Ecto neural progenitor cell (in vitro differentiated cells): ENCODE measurements at regions not wholly inside any gene's neighbourhood (a gene's known extent, or its start where the extent isn't known, plus 50 kb on each side); places are given as distances from the start of the nearest gene placed in this dataset.
"Not testable (repeated sequence)": the region's sequence is repeated elsewhere in the genome, so short reads cannot be mapped to it uniquely, and the experiment has no call there.

Experiments
- DNase-seq: peaks from one replicate; pipeline ENCODE4 v3.0.0-alpha.2; 2018; ENCODE audit warnings: low spot score

DNA sequence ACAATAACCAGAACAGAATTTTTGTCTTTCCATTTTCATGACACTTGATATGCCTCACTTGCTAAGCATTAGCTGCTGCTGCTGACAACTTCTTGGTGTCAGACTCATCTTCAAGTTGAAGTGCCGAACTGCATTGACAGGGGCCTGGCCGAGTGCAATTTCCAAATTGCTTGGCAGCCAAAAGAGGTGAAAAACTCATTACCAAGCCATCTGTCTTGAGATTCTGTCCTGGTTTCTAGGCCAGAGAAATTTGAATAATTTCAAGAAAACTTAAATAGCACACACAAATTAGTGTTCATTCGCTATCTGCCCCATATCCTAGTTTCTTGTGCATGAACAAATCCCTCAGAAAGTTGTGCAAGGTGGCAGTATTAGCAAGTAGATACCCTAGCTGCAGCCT is 165.3 kb upstream of the RASSF8 start:
- no peak for DNase-seq

DNA sequence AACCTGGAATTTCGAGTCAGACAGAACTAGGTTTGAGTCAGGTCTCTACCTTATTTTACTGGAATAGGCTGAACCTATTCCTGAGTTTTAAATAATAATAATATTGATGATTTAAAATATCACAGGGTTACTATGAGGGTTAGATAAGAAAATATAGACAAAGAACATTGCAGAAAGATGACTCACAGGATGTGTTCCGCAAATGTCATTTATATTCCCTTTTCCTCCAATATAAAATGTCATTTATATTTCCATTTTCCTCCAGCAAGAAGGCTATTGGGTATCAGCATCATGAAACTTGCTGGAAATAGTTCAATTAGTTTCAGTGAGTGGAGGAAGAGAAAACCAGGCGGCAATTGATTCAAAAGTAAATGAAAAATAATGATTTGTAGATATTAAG is 163.9 kb upstream of the RASSF8 start:
- no peak for DNase-seq

DNA sequence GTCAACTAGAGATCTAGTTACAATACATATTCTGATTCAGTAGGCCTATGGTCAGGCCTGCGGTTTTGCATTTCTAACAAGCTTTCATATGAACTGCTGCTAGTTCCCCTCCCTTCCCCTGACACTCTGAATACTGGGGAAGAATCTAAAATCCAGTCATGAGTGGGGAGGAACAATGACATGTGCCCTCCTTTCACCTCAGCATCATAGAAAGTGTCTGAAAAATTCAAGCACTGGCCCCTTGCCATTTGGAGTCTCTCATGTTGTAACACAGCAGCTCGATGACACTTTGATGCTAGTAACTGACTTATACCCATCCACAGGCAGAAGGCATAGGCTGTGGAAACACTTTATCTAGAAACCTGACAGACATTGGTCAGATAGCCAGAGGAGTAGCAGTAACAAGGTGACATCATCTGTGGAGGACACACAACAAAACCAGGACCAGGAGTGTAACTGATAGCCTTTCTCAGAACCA is 161.9 kb upstream of the RASSF8 start:
- no peak for DNase-seq

DNA sequence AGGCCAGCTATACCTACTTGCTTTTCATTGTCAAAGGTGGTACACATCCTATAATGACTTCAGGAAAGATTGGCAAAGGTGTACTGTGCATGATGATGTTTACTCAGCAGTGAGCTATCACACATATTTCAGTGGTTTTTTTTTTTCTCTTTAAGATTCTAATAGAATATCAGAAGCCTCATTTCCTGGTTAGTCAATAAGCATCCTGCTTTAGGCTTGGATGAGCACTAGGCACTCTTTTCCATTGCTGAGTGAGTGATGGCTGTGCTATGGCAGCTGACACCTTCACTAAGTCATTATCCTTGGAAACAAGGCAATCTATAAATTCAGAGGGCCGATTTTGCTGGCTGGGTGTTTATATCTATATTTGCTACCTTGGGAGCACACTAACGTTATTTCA is 161.1 kb upstream of the RASSF8 start:
- DNase-seq: no peak

DNA sequence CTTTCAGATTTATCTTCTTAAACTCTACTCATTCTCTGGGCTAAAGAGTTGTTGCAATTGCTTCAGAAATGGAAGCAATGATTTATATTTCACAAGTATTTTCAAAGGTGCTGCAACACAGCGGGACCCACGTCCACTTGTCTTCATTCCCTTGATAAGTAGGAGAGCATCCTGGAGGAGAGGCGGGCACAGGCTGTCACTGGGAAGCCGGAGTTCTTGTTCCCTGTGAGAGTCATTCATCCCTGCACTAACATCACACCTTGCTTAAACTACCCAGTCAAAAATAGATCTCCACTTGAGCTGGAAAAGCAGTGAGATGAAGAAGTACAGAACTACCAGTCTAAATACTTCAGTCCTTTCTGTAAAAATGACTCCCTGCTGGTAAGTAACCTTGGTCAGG is 160.5 kb upstream of the RASSF8 start:
- no peak for DNase-seq

DNA sequence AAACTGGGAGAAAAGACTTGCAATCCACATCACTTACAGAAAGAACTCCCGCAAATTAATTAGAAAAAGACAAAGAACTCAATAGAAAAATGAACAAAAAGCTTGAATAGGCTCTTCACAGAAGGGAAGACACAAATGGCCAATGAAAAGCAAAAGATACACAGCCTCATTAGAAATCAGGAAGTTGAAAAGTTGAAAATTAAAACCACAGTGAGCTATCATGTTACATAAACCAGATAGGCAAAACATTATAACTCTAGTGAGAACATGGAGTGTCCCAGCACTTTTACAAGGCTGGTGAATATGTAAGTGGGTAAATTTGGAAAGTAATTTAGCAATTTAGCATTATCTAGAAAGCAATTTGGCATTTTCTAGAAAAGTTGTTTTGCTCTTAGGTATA is 158.4 kb upstream of the RASSF8 start:
- no peak for DNase-seq

DNA sequence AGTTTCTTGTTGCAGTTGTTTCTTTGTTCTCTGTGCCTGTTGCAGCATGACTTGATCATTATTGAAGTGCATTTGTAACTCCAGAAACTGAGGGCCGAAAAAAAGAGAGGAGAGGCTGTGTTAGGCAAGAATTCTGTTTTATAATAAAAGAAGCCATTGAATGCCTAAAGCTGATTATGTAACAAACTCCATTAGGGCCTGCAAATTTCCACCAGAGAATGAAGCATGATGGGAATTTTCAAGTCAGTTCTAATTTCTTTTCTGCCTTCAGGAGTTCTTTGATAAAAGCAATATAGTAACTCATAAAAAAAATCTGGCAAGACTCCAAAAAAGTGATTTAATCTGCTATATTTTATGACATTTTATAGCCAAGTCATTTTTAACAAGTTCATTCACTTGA is 156.7 kb upstream of the RASSF8 start:
- no peak for DNase-seq

DNA sequence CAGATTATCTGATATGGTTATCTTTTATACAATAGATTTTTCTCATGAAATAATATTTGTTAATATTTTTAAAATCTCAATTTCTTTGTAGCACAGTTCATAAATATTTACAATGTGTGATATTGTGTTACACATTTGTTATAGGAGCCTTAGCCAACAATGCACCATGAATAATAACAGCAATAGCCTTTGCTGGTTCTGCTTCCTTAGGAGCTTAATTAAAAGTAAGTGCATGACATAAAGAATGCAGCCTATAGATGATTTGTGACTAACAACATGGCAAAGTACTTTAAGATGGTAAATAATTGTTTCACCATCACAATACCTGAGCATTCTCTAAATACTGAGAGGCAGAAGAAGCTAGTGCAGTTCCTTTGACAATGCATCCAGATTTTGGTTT is 156.3 kb upstream of the RASSF8 start:
- DNase-seq: no peak

DNA sequence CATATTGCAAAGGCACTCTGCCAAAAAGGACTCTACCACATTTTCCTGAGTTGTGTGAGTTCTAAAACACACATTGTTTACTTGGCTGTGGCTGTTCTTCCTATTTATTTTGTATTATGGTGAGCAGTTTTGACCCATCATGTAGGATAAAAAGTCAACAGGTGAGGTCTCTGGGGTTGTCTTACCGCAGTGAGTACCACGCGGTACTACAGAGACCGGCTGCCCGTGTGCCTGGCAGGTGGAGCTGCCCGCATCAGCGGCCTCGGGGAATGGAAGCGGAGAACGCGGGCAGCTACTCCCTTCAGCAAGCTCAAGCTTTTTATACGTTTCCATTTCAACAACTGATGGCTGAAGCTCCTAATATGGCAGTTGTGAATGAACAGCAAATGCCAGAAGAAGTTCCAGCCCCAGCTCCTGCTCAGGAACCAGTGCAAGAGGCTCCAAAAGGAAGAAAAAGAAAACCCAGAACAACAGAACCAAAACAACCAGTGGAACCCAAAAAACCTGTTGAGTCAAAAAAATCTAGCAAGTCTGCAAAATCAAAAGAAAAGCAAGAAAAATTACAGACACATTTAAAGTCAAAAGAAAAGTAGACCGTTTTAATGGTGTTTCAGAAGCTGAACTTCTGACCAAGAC is 155.3 kb upstream of the RASSF8 start:
- not testable (repeated sequence) for DNase-seq

DNA sequence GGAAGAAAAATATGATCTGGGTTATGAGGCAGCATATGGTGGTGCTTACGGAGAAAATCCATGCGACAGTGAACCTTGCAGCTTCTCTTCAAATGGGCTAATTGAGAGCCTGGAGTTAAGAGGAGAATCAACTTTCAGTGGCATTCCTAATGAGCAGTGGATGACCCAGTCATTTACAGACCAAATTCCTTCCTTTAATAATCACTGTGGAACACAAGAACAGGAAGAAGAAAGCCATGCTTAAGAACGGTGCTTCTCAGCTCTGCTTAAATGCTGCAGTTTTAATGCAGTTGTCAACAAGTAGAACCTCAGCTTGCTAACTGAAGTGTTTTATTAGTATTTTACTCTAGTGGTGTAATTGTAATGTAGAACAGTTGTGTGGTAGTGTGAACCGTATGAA is 154.2 kb upstream of the RASSF8 start:
- not testable (repeated sequence) for DNase-seq

DNA sequence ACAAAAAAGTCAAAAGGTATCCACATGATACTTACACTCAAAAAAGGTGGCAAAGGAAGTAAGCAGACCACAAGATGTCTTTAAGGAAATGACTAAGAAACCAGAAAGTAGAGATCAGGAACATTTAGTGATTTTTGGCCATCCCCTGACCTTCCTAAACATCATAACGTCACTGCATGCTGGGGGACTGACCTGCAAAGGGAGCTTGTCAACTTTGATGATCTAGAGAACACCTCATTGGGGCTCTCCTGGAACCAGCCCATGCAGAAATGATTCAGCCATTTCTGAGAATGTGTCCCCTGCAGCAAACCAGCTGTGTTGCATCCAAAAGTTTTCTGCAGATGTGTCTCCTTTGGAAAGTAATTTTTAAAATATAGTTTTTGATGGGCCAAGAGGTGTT is 152.2 kb upstream of the RASSF8 start:
- no peak for DNase-seq

DNA sequence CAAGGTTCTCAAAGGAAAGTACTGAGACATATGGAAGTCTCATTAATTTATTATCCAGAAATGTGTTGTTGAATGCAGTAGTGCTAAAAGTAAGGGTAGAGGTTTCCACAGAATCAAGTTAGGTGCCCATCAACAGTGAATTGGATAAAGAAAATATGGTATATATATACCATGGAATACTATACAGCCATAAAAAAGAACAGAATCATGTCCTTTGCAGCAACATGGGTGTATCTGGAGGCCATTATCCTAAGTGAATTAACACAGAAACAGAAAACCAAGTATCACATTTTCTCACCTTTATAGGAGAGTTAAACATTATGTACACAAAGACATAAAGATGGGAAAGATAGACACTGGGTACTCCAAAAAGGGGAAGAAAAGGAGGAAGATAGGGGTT is 149.9 kb upstream of the RASSF8 start:
- DNase-seq: no peak

DNA sequence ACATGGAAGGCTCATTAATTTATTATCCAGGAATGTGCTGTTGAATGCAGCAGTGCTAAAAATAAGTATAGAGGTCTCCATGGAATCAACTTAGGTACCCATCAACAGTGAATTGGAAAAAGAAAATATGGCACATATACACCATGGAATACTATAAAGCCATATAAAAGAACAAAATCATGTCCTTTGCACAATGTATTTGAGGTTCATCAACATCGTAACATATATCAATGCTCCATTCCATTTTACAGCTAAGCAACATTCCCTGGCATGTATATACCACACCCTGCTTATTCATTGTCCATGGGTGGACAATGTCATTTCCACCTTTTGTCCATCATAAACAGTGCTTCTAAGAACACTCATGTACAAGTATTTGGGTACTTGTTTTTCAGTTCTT is 147.8 kb upstream of the RASSF8 start:
- no peak for DNase-seq

DNA sequence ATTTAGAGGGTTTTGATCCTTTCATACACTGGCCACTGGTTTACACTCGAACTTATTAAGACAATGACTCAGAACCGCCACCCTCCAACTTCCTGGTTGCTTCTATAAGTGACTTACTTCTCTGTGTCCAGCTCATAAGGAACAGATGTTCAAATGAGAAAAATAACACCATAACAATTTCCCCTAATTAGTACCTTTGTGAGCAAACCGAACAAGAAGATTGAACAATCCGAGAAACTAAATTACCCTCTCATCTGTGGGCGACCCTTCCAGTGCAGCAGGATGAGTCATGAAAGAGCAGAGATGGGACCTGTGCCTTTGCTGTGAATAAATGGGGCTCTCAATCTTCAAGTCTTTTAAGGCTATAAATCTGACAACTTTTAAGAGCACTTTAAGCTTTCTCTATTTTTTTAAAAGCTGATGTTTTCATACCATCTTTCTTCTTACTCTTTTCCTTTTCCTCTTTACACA is 146.8 kb upstream of the RASSF8 start:
- no peak for DNase-seq

DNA sequence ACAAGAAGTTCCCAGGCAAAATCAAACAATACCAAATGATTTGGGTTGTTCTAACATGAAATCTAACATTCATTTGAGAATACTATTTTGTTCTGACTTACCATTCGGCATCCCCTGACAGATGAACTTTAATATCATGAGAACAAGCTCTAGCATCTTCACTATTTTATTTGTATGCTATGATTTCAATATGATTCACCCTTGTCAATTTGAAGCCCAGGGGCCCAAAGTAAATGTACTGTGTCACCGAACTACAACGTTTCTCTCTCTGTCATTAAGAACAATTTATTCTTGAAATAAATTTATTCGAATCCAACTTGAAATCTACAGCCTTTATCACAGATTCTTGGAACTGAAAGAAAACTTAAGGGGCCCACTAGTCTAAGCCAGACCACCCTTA is 146.2 kb upstream of the RASSF8 start:
- no peak for DNase-seq

DNA sequence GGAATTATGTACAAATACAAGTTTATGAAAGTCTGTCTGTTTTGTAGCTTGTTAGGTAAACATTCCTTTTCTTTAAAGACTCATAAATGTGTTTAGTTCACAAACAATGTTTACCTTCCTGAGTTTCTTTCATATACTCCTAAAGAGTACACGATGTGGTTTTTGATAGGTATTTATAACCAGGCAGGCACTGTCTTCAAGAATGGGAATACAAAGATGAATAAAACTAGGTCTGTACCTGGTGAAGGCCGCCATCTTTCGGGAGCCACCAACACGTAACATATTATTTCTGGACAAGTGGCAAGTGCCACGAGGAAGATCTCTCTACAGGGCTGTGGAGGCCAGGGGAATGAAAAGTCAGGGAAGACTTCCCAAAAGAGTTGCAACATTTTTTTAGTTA is 144.6 kb upstream of the RASSF8 start:
- DNase-seq: no peak

DNA sequence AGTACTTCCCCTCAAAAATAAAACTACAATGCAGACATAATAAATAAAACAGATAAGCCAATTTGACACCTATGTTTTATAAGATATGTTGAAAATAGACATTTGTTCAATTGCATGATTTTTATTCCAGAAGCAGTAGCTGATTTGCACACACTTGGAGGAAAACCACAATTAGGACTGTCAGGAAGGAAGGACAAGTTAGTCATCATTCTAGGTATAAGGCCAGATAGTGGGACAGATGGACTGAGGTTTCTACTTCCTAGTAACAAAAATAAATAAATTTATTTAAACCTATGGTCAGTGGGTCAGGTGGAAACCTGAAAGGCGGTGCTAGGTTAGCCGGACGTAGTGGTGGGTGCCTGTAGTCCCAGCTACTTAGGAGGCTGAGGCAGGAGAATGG is 141.8 kb upstream of the RASSF8 start:
- no peak for DNase-seq

DNA sequence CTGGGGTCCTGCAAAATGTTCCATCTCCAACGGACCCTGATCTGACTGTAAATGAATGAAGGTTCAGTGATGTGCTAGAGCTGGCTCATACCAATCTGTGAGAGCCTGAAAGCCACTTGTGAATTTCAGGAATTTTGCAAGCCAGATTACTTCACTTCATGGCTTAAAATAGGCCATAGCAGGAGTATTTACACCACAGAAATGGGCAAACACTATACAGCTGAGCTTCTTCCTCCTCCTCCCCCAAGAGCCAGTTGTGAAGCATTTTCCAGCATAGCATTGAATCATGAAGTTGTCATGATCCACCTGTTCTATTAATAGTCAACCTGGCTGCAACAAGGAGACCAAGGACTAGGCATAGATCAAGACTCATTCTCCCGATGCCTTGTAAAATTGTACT is 141.3 kb upstream of the RASSF8 start:
- DNase-seq: no peak

DNA sequence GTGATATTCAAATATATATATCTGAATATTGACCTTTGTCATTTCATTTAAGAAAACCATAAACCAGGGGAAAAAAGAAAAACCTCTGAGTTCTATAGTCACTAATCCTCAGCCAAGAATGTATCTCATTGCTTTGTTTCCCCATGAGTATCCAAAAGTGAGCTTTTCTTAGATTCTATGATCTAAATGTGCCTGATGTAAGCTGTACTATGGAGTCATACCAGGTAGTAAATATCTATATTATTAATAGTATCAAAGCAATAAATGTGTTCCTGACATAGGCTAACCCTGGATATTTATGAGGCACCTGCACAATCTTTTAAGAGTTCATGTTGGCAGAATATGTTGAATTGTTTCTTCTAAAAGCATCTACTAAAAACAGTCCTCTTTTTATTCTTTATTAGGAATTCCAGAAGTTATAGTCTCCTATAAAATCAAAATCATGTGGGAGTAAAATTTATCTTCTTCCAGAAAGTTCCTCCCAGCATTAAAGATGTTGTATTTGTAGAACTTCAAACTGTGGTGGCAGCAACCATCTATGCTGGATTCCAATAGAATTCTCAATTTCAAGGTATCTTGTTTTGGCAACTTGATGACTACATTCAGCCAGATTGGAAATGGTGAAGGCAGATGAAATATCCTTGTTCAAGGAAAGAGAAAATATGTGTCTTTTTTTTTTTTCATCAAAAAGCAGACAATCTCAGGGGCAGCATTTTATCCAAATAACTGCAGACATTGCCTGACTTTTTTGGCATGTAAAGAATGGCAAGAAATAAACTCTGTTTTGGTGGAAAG is 139.7 kb upstream of the RASSF8 start:
- no peak for DNase-seq

DNA sequence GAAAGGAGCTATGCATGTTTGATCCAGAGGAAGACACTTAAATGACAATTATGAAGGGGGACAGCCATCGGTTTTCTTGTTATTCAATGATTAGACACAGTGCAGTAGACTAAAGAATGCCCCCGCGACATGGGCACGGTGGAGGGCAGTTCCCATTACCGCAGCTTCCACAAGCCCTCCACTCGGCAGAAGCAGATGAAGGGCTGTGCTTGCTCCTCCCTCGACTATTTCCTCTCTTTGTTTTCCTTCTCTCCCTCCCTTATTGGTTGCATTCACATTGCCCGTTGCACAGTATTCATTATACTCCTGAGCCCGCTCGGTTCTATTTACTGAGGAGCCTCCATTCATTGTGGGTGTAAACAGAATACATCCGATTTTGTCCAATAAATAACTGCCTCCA is 138.8 kb upstream of the RASSF8 start:
- no peak for DNase-seq

DNA sequence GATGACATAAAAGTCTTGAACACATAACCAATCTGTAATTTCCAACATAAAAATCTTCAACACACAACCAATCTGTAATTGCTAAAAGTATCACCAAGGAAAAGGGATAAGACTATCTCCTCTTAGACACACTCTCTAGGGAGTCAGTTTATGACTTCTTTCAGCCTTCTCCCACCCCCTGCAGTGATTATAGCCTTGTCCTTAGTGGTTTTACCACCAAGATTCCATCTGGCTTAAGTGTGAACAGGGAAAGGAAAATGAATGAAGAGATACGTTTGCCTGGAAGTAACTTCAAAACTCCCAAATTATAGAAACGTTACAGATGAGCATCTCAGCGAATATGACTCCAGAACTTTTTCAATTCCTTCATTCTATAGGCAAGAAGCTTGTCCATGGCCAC is 136.2 kb upstream of the RASSF8 start:
- DNase-seq: no peak

DNA sequence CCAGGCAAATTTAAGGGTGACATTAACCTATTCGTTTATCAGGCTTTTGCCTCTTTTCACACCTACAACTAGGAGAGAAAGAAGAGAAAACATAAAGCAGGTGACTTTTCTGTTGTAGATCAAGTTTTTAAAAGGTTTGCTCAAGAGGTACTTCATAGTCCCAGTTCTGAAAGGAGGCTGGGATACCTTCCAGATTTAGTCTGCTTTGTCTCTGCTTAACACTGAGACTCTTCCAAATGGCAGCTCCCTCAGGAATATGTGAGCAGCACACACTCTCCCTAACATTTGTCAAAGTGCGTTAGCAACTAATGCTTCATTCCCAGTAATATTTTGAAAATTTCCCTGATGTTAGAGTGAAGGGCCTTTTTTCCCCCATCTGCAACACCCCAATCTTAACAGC is 133.7 kb upstream of the RASSF8 start:
- DNase-seq: no peak

DNA sequence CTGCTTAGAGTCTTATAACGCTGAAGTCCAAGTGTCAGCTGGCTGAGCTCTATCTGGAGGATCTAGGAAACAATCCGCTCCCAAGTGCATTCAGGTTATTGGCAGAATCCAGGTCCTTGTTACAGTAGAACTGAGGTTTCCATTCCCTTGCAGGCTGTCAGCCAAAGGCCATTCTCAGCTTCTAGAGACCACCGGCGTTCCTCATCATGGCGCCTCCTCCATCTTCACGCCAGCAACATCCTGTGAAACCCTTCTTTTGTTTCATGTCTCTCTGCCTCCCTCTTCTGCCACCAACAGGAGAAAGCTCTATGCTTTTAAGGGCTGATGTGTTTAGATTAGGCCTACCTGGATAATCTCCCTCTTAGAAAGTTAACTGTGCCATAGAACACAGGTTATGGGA is 133.0 kb upstream of the RASSF8 start:
- DNase-seq: no peak

DNA sequence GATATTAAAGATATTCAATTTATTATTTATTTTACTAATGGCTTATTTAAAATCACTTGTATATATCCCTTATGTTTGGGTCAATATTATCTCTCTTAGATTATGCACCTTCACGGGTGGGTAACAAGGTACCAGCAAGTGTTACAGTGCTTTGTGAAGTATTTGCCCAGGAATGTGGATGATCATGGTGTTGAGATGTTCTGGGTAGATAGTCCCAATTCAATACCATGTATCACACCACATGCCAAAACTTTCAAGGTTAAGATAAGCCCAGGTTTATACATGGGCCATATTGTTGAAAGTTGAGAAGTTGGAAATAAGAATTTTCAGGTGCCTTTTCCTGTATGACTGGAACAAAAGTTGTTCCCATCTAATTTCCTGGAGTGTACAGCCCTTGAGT is 131.3 kb upstream of the RASSF8 start:
- DNase-seq: no peak
